Loucy (cell line): ENCODE measurements at regions not wholly inside any gene's neighbourhood (a gene's known extent, or its start where the extent isn't known, plus 50 kb on each side); places are given as distances from the start of the nearest gene placed in this dataset.

Source experiments
- EZH2phosphoT487 ChIP-seq: fragments of 200-600 bp; IDR thresholded peaks from 2 replicates; pipeline ENCODE4 v1.6.1; 2018; ENCODE audit warnings: antibody characterized with exemption, mild to moderate bottlenecking, moderate library complexity, borderline replicate concordance
- TF ChIP-seq, protein P1 (sequence below): fragments of 200-600 bp; sonication (generic); conservative IDR thresholded peaks from 2 replicates; pipeline ENCODE4 v1.5.1; 2014; ENCODE audit warnings: mild to moderate bottlenecking, antibody characterized with exemption, low read length

- TF ChIP-seq, protein P1, sequence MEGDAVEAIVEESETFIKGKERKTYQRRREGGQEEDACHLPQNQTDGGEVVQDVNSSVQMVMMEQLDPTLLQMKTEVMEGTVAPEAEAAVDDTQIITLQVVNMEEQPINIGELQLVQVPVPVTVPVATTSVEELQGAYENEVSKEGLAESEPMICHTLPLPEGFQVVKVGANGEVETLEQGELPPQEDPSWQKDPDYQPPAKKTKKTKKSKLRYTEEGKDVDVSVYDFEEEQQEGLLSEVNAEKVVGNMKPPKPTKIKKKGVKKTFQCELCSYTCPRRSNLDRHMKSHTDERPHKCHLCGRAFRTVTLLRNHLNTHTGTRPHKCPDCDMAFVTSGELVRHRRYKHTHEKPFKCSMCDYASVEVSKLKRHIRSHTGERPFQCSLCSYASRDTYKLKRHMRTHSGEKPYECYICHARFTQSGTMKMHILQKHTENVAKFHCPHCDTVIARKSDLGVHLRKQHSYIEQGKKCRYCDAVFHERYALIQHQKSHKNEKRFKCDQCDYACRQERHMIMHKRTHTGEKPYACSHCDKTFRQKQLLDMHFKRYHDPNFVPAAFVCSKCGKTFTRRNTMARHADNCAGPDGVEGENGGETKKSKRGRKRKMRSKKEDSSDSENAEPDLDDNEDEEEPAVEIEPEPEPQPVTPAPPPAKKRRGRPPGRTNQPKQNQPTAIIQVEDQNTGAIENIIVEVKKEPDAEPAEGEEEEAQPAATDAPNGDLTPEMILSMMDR, result no peak
- TF ChIP-seq EZH2phosphoT487, result no peak
Measured at GRCh38 chr18:41459656-41460055, 495.4 kb upstream of the PIK3C3 start.
